ENCODE measurements at regions not wholly inside any gene's neighbourhood (a gene's known extent, or its start where the extent isn't known, plus 50 kb on each side); places are given as distances from the start of the nearest gene placed in this dataset.
"Not testable (repeated sequence)": the region's sequence is repeated elsewhere in the genome, so short reads cannot be mapped to it uniquely, and the experiment has no call there.

- Histone ChIP-seq H3K27ac (replicated peaks) (no peak overlapping the region), H3K4me3 (replicated peaks; ENCODE audit: insufficient read depth, low read length) (no peak overlapping the region), H3K27me3 (ENCODE audit: insufficient read depth, poor library complexity, severe bottlenecking) (no peaks in the 10 kb centered on the region)
- no peak for DNase-seq (ENCODE audit: low read depth in 1 of 2, low spot score in 1 of 2)
- TF ChIP-seq CTCF (IDR thresholded peaks at IDR 0.05; ENCODE audit: insufficient read depth, low read length) (no peak), GABPA (IDR thresholded peaks at IDR 0.05; ENCODE audit: low read depth) (no peak), POLR2AphosphoS5 (IDR thresholded peaks at IDR 0.05; ENCODE audit: low read depth) (no peak), REST (IDR thresholded peaks at IDR 0.05; ENCODE audit: insufficient replicate concordance, low read depth) (no peak), SPI1 (IDR thresholded peaks at IDR 0.05; ENCODE audit: borderline replicate concordance, low read depth) (no peak)
Measured at GRCh38 chr6:80489911-80490635, 383.6 kb downstream of the BCKDHB start.

GRCh38 chr6:80488190-80488589 lies 381.7 kb downstream of the BCKDHB start:
- H3K27me3 ChIP-seq (ENCODE audit: insufficient read depth, poor library complexity, severe bottlenecking) = no peaks in the 10 kb centered on the region
- H3K27ac ChIP-seq (replicated peaks) = no peak overlapping the region
- DNase-seq (ENCODE audit: low read depth in 1 of 2, low spot score in 1 of 2) = no peak
- TF ChIP-seq POLR2AphosphoS5 (IDR thresholded peaks at IDR 0.05; ENCODE audit: low read depth) (no peak), CTCF (IDR thresholded peaks at IDR 0.05; ENCODE audit: insufficient read depth, low read length) (no peak), REST (IDR thresholded peaks at IDR 0.05; ENCODE audit: insufficient replicate concordance, low read depth) (no peak), SPI1 (IDR thresholded peaks at IDR 0.05; ENCODE audit: borderline replicate concordance, low read depth) (no peak), GABPA (IDR thresholded peaks at IDR 0.05; ENCODE audit: low read depth) (no peak)
- no peak overlapping the region for H3K4me3 ChIP-seq (replicated peaks; ENCODE audit: insufficient read depth, low read length)

- not testable (repeated sequence) for H3K4me3 ChIP-seq (replicated peaks; ENCODE audit: insufficient read depth, low read length); H3K27me3 ChIP-seq (ENCODE audit: insufficient read depth, poor library complexity, severe bottlenecking); DNase-seq (ENCODE audit: low read depth in 1 of 2, low spot score in 1 of 2); H3K27ac ChIP-seq (replicated peaks)
Measured at GRCh38 chr6:80485494-80485893, 379.0 kb downstream of the BCKDHB start.

- Histone ChIP-seq H3K27me3 (ENCODE audit: insufficient read depth, poor library complexity, severe bottlenecking) (no peaks in the 10 kb centered on the region), H3K27ac (replicated peaks) (no peak overlapping the region), H3K4me3 (replicated peaks; ENCODE audit: insufficient read depth, low read length) (no peak overlapping the region)
- no peak for DNase-seq (ENCODE audit: low read depth in 1 of 2, low spot score in 1 of 2)
- TF ChIP-seq GABPA (IDR thresholded peaks at IDR 0.05; ENCODE audit: low read depth) (no peak), CTCF (IDR thresholded peaks at IDR 0.05; ENCODE audit: insufficient read depth, low read length) (no peak), REST (IDR thresholded peaks at IDR 0.05; ENCODE audit: insufficient replicate concordance, low read depth) (no peak), SPI1 (IDR thresholded peaks at IDR 0.05; ENCODE audit: borderline replicate concordance, low read depth) (no peak), POLR2AphosphoS5 (IDR thresholded peaks at IDR 0.05; ENCODE audit: low read depth) (no peak)
Measured at GRCh38 chr6:80482056-80482455, 375.6 kb downstream of the BCKDHB start.

Data from HL-60 (cell line).